Liver (tissue), 7 donors: ENCODE measurements at regions not wholly inside any gene's neighbourhood (a gene's known extent, or its start where the extent isn't known, plus 50 kb on each side); places are given as distances from the start of the nearest gene placed in this dataset.
"Not testable (repeated sequence)": the region's sequence is repeated elsewhere in the genome, so short reads cannot be mapped to it uniquely, and the experiment has no call there.

Experiments
- DNase-seq: peaks from one replicate; pipeline ENCODE4 v3.0.0-alpha.2; 2017; ENCODE audit warnings: low spot score
- H3K27ac ChIP-seq, 2 donors: one replicate each; pipeline ENCODE4 v1.7.0; 2013; ENCODE audit warnings: inconsistent platforms in 2 of 2, low read length in 2 of 2, control low read depth in 1 of 2, low read depth in 1 of 2, mild to moderate bottlenecking in 1 of 2
- H3K27me3 ChIP-seq, 4 donors: one replicate each; pipeline versions ENCODE4 v1.6.1 to v1.7.0; 2013; ENCODE audit warnings: low read length in 3 of 4, inconsistent platforms in 1 of 4, mild to moderate bottlenecking in 1 of 4, moderate library complexity in 1 of 4; ENCODE audit not compliant: control insufficient read depth in 4 of 4, insufficient read depth in 4 of 4
- H3K36me3 ChIP-seq, 4 donors: one replicate each; pipeline versions ENCODE4 v1.6.1 to v1.7.0; 2013; ENCODE audit warnings: low read length in 3 of 4, mild to moderate bottlenecking in 3 of 4, low read depth in 1 of 4, moderate library complexity in 1 of 4; ENCODE audit not compliant: control insufficient read depth in 4 of 4, insufficient read depth in 3 of 4
- H3K4me1 ChIP-seq, 4 donors: one replicate each; pipeline versions ENCODE4 v1.6.1 to v1.7.0; 2013; ENCODE audit warnings: low read length in 3 of 4, mild to moderate bottlenecking in 3 of 4, moderate library complexity in 1 of 4; ENCODE audit not compliant: control insufficient read depth in 4 of 4, insufficient read depth in 4 of 4
- H3K4me3 ChIP-seq, 3 donors: one replicate each; pipeline versions ENCODE4 v1.6.1 to v1.7.0; 2013; ENCODE audit warnings: low read length in 3 of 3, control low read depth in 1 of 3, low read depth in 1 of 3, mild to moderate bottlenecking in 1 of 3
- H3K9ac ChIP-seq, 2 donors: one replicate each; pipeline ENCODE4 v1.7.0; 2013; ENCODE audit warnings: low read length in 2 of 2, mild to moderate bottlenecking in 2 of 2, moderate library complexity in 2 of 2, control low read depth in 1 of 2, low read depth in 1 of 2
- H3K9me3 ChIP-seq, 4 donors: one replicate each; pipeline versions ENCODE4 v1.6.1 to v1.7.0; 2013; ENCODE audit warnings: low read length in 3 of 4; ENCODE audit not compliant: control insufficient read depth in 4 of 4
- RAD21 ChIP-seq, 2 donors: IDR thresholded peaks; 2 replicates each; pipeline ENCODE4 v1.6.1; 2016; ENCODE audit warnings: antibody characterized with exemption in 2 of 2, mild to moderate bottlenecking in 2 of 2
- WGBS: extraction: QIAGEN DNeasy Blood & Tissue Kit; methylation state at CpG from one replicate; pipeline ENCODE4 v1.1.7; 2013; 5-methylcytosine and 5-hydroxymethylcytosine counted together
- TF ChIP-seq, protein P1 (sequence below): IDR thresholded peaks from 2 replicates; pipeline ENCODE4 v1.6.1; 2016; ENCODE audit warnings: antibody characterized with exemption
- donor health status: healthy.
- donor health status: healthy.
- donor health status: healthy.
- donor health status: healthy.

DNA sequence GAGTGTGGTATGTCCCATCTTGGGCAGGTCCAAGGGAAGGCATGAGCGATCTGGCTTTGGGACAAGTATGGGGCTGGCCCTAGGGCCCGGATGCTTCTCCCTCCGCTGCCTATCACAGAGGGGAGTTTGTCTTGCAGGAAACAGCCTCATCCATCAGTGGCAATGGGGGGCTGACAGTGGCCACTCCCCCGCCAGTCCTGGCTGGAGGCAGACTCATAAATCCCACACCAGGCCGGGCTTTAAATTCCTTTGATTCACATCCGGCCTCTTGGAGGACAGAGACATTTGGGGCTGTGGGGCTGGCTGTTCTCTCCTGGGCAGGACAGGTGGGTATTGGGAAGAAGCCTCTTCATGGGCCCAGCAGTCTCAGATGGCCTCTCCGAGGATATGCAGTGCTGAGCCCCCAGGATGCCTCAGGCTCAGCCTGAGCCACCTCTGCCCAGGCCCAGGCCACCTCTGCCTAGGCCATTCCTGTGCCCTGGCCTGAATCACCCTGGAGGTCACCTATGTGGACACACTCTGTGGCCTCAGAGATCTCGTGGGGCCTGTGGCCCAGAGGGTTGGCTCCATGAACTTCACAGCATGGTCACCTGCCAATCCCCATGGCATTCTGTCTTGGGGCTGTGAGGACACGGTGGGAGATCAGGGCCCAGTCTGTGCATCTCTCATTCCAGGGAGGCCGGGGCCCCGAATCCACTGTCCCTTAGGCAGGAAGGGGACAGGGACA lies 84.2 kb upstream of the GOLGA6L4 start (continued):
- TF ChIP-seq, protein P1, sequence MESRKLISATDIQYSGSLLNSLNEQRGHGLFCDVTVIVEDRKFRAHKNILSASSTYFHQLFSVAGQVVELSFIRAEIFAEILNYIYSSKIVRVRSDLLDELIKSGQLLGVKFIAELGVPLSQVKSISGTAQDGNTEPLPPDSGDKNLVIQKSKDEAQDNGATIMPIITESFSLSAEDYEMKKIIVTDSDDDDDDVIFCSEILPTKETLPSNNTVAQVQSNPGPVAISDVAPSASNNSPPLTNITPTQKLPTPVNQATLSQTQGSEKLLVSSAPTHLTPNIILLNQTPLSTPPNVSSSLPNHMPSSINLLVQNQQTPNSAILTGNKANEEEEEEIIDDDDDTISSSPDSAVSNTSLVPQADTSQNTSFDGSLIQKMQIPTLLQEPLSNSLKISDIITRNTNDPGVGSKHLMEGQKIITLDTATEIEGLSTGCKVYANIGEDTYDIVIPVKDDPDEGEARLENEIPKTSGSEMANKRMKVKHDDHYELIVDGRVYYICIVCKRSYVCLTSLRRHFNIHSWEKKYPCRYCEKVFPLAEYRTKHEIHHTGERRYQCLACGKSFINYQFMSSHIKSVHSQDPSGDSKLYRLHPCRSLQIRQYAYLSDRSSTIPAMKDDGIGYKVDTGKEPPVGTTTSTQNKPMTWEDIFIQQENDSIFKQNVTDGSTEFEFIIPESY = no peak
- no peak for TF ChIP-seq RAD21 (IDR thresholded peaks at IDR 0.05)

DNA sequence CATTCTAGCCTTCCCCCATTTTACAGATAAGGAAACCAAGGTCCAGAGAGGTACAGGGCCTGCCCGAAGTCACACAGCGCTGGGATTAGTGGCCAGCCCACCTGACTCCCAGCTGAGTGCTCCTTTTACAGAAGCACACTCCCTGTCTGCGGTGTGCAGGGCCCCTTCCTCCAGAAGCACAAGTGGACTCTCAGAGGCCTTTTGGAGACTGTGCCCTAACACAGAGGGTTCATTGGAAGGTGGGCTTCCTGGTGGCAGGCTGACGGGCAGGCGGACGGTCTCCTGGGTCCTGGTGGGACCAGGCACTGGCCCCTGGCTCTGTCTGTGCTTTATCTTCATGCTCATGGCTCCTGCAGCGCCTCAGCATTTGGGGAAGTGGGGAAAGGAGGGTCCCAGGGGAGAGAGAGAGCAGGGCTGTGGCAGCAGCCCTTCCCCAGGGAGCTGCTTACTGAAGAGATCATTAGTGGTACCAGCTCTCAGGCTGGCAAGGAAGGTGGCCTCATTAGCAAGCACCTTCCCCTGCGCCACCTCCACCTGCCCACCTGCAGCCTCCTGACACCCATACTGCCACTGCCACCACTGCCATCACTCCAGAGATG lies 83.1 kb upstream of the GOLGA6L4 start:
- not testable (repeated sequence) for H3K4me3 ChIP-seq, H3K9me3 ChIP-seq, H3K27ac ChIP-seq, H3K4me1 ChIP-seq, H3K9ac ChIP-seq, H3K36me3 ChIP-seq, H3K27me3 ChIP-seq, DNase-seq
- WGBS = 93% methylated on average over 8 of the region's 8 CpGs

DNA sequence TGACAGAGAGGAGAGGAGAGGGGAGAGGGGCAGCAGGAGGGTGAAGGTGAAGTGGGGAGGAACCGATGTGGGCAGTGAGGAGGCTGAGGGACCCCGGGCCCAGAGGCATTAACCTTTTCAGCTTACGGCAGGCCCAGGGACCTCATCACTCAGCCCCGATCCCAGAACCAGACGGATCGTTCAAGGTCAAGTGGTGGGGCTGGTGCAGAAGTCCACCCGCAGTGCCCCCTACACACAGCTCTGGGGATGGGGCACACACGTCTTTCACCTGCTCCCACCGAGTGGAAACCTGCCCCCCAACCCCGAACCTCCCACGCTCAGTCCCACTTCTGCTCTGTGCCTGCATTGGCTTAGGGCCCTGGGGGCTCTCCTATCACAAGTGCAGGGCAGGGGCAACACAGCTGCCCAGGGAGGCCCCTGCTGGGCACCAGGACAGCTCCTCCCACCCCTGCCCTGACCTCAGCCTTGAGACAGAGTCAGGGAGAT lies 81.9 kb upstream of the GOLGA6L4 start:
- H3K4me1 ChIP-seq, H3K27ac ChIP-seq, H3K9ac ChIP-seq, H3K27me3 ChIP-seq, H3K9me3 ChIP-seq, H3K4me3 ChIP-seq, H3K36me3 ChIP-seq, DNase-seq: not testable (repeated sequence)
- WGBS = 93% methylated on average over 11 of the region's 11 CpGs

DNA sequence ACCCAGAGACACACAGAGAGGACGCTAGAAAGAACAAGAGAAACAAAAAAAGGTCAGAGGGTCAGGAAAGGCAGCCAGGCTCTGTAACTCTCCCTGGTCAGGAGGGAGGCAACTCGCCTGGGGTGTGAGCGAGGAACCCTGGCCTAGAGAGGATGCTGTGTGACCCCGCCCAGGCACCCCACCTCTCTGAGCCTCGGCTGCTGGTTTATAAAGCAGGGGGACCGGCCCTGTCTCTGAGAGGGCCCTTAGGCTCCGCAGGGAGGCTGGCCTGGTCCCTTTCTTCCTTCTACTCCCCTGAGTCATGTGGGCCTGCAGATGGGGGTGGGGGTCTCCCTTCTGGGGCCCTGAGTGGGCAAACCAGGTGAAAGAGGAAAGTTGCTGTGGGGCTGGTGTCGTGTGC lies 81.3 kb upstream of the GOLGA6L4 start:
- not testable (repeated sequence) for H3K4me1 ChIP-seq, H3K36me3 ChIP-seq, H3K27ac ChIP-seq, DNase-seq, H3K9ac ChIP-seq, H3K9me3 ChIP-seq, H3K4me3 ChIP-seq, H3K27me3 ChIP-seq
- WGBS = 80% methylated on average over 8 of the region's 8 CpGs

DNA sequence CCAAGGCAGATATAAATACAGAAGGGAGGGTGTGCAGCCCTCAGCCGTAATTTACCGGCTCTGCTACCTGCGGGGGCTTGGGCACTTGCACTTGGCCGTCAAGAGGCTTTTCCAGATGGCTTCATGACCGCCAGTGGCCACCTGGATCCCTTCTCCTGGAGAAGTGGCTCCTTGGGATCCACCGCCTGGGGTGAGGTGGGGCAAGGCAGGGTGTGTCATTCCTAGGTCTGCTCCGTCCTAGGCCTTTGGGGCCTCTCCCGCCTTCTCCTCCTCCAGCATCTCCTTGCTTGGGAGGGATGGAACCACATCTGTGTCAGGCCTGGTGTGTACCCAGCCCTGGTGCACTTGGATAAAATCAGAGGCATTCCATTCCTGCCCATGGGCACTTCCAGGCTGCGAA lies 80.8 kb upstream of the GOLGA6L4 start:
- H3K27me3 ChIP-seq, H3K9ac ChIP-seq, H3K4me3 ChIP-seq, H3K27ac ChIP-seq, H3K4me1 ChIP-seq, H3K9me3 ChIP-seq, H3K36me3 ChIP-seq, DNase-seq: not testable (repeated sequence)
- WGBS = 93% methylated on average over 9 of the region's 9 CpGs

DNA sequence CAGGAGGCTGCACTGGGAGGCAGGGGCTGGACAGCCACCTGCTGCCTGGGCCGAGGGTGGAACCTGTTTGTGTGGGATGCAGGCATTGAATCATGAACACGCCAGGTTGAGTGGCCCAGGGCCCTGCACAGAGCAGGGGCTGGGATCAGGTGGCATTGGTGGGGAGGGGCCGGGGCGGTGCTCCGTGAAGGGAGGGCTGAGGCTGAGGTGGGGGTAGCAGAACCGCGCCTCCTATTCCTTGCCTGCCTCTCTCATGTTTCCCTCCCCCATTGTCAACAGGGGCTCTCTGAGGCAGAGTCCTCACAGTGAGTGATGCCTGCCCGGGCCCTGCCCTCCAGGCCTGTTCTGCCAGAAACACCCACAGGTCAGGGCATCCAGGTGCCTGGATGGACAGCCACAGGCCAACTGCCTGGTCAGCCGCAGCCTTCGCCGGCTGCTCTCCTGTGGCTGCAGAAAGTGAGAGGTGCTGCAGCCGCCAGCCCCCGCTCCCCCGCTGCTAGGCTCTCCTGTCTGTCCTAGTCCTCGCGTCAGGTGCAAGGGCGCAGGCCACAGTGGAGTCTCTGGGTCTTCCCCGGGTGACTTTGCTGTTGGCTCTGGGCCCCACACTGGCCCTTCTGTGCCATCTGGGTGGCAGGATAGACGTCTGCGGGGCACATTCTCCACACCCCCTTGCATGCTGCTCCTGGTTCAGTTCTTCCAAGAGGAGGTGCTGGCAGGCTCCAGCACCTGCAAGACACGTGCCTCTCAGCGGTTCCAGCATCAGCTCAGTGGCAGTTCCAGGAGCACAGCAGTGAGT lies 79.6 kb upstream of the GOLGA6L4 start:
- WGBS = 70% methylated on average over 20 of the region's 22 CpGs
- H3K27ac ChIP-seq, H3K9ac ChIP-seq, H3K36me3 ChIP-seq, H3K9me3 ChIP-seq, H3K4me3 ChIP-seq, H3K4me1 ChIP-seq, DNase-seq, H3K27me3 ChIP-seq: not testable (repeated sequence)

DNA sequence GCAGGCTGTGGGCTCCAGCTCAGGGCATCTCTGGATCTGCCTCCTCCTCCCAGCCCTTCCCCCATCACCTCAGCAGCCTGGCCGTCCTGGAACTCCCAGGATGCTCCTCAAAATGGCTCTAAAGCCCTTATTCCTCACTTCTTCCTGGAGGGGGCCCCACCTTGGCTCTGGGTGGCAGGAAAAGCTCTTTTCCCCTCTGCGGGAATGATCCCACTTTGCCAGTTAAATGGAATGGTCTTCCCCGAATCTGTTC lies 79.1 kb upstream of the GOLGA6L4 start:
- H3K4me1 ChIP-seq, H3K27me3 ChIP-seq, DNase-seq, H3K9me3 ChIP-seq, H3K36me3 ChIP-seq, H3K27ac ChIP-seq, H3K4me3 ChIP-seq, H3K9ac ChIP-seq: not testable (repeated sequence)
- 93% methylated on average over 3 of the region's 3 CpGs for WGBS

DNA sequence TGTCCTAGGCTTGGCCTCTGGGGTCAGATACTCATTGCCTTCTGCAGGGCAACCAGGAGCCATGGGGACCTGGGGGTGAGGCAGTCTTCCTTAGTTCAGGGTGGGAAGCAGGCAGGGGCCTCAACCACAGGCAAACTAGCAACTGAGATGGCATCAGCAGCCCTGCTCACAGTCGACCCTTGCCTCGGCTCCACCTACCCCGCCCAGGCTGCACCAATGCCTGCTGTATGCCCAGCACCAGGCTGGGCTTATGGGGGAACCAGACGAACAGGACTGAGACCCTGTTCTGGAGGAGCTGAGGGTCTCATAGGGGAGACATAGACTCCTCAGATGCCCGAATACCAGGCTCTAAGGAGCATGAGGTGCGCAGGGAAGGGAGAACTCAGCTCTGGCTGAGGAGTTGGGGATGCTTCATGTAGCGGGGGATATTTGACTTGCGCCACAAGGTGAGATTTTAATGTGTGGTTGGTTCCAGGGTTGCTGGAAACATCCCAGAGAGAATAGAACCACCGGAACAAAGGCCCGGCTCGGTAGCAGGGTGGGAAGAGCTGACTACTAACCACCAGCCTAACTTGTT lies 78.4 kb upstream of the GOLGA6L4 start:
- not testable (repeated sequence) for H3K4me1 ChIP-seq, H3K9ac ChIP-seq, H3K27ac ChIP-seq, H3K27me3 ChIP-seq, H3K9me3 ChIP-seq, H3K4me3 ChIP-seq, H3K36me3 ChIP-seq, DNase-seq
- 90% methylated on average over 11 of the region's 11 CpGs for WGBS
